ENCODE measurements at regions not wholly inside any gene's neighbourhood (a gene's known extent, or its start where the extent isn't known, plus 50 kb on each side); places are given as distances from the start of the nearest gene placed in this dataset.

DNA sequence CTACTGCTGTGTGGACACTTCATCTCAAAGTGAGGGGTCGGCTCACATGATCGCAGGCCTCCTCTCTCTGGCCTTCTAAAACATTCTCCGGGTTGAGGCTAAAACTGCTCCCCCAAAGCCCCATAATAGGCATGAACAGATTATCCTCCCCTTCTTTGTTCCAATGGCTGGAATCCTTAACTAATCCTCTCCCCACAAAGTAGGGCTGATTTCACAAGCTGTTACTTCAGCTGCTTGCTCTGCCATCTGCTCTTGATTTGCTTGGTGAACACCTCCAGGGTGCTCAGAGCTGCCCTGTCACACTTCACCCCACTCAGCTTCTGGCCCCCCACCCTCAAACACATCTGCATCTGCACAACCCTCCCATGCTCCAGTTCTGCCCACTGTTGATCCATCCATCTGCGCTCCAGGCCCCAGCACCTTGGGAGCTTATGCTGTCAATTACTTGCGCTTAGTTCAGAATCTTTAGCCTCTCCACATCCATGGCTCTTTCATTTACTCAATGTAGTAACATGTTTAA is 173.1 kb upstream of the API5 start:
- Histone ChIP-seq H4K20me1 (ENCODE audit: insufficient read depth, low read length) (no peaks in the 10 kb centered on the region), H3K4me1 (ENCODE audit: insufficient read depth, low read length) (no peaks in the 10 kb centered on the region), H3K27me3 (ENCODE audit: insufficient read depth, low read length) (no peaks in the 10 kb centered on the region), H3K36me3 (ENCODE audit: insufficient read depth, low read length) (no peaks in the 10 kb centered on the region), H3K4me2 (ENCODE audit: low read length) (no peak overlapping the region), H2AFZ (ENCODE audit: low read depth, low read length) (no peak overlapping the region), H3K27ac (ENCODE audit: low read depth, low read length) (no peak overlapping the region), H3K4me3 (ENCODE audit: insufficient read depth, low read depth, low read length) (no peak overlapping the region), H3K79me2 (ENCODE audit: insufficient read depth, low read length) (no peaks in the 10 kb centered on the region), H3K9me3 (ENCODE audit: insufficient read depth, low read depth, low read length) (peaks cover 8% of the 10 kb centered on the region), H3K9ac (ENCODE audit: low read length) (no peak overlapping the region)
- DNase-seq (ENCODE audit: low read depth) (no peak), FAIRE-seq (no peak)
- H3K36me3 Mint-ChIP-seq (ENCODE audit: low read depth, unreplicated experiment): no peaks in the 10 kb centered on the region
- no peak overlapping the region for H3K27ac Mint-ChIP-seq (ENCODE audit: unreplicated experiment)
- H3K4me3 Mint-ChIP-seq (ENCODE audit: unreplicated experiment): no peak overlapping the region
- no peak for TF ChIP-seq EZH2 (IDR thresholded peaks at IDR 0.05; ENCODE audit: insufficient read depth, low read length)
- TF ChIP-seq, protein P1, sequence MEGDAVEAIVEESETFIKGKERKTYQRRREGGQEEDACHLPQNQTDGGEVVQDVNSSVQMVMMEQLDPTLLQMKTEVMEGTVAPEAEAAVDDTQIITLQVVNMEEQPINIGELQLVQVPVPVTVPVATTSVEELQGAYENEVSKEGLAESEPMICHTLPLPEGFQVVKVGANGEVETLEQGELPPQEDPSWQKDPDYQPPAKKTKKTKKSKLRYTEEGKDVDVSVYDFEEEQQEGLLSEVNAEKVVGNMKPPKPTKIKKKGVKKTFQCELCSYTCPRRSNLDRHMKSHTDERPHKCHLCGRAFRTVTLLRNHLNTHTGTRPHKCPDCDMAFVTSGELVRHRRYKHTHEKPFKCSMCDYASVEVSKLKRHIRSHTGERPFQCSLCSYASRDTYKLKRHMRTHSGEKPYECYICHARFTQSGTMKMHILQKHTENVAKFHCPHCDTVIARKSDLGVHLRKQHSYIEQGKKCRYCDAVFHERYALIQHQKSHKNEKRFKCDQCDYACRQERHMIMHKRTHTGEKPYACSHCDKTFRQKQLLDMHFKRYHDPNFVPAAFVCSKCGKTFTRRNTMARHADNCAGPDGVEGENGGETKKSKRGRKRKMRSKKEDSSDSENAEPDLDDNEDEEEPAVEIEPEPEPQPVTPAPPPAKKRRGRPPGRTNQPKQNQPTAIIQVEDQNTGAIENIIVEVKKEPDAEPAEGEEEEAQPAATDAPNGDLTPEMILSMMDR (IDR thresholded peaks at IDR 0.05; ENCODE audit: insufficient read depth, low read depth, low read length): no peak
- H3K9me3 Mint-ChIP-seq (ENCODE audit: unreplicated experiment): peaks cover 18% of the 10 kb centered on the region
- no peaks in the 10 kb centered on the region for H3K4me1 Mint-ChIP-seq (ENCODE audit: low read depth, unreplicated experiment)
- no peaks in the 10 kb centered on the region for H3K27me3 Mint-ChIP-seq (ENCODE audit: low read depth, unreplicated experiment)

DNA sequence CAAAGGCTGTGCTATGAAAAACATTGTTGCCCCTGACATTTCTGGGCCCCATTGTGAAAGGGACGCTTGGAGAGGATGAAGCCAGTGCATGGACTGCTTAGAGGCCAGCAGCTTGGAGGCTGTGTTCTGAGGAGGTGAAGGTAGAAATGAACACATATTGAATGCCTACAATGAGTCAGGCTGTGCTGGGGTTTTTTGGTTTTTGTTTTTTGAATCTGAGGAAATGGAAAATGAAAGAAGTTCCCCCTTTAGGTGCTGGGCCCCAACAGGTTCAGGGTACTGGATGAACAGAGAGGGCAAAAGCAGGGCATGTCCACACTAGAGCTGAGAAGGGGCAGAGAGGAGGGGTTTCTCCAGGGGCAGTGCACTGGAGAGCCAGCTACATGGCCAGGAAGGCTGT is 166.1 kb upstream of the API5 start:
- Mint-ChIP-seq H3K9me3 (ENCODE audit: unreplicated experiment) (peaks cover 13% of the 10 kb centered on the region), H3K27ac (ENCODE audit: unreplicated experiment) (no peak overlapping the region), H3K36me3 (ENCODE audit: low read depth, unreplicated experiment) (no peaks in the 10 kb centered on the region), H3K4me1 (ENCODE audit: low read depth, unreplicated experiment) (no peaks in the 10 kb centered on the region), H3K4me3 (ENCODE audit: unreplicated experiment) (no peak overlapping the region), H3K27me3 (ENCODE audit: low read depth, unreplicated experiment) (no peaks in the 10 kb centered on the region)
- no peak for TF ChIP-seq EZH2 (IDR thresholded peaks at IDR 0.05; ENCODE audit: insufficient read depth, low read length)
- TF ChIP-seq, protein P1 (IDR thresholded peaks at IDR 0.05; ENCODE audit: insufficient read depth, low read depth, low read length): no peak
- no peaks in the 10 kb centered on the region for H3K36me3 ChIP-seq (ENCODE audit: insufficient read depth, low read length)
- H3K27me3 ChIP-seq (ENCODE audit: insufficient read depth, low read length): no peaks in the 10 kb centered on the region
- H3K9ac ChIP-seq (ENCODE audit: low read length): no peak overlapping the region
- no peak overlapping the region for H3K27ac ChIP-seq (ENCODE audit: low read depth, low read length)
- no peaks in the 10 kb centered on the region for H3K4me1 ChIP-seq (ENCODE audit: insufficient read depth, low read length)
- H4K20me1 ChIP-seq (ENCODE audit: insufficient read depth, low read length): no peaks in the 10 kb centered on the region
- no peak overlapping the region for H3K4me3 ChIP-seq (ENCODE audit: insufficient read depth, low read depth, low read length)
- H2AFZ ChIP-seq (ENCODE audit: low read depth, low read length): no peak overlapping the region
- no peaks in the 10 kb centered on the region for H3K79me2 ChIP-seq (ENCODE audit: insufficient read depth, low read length)
- FAIRE-seq (no peak), DNase-seq (ENCODE audit: low read depth) (no peak)
- H3K9me3 ChIP-seq (ENCODE audit: insufficient read depth, low read depth, low read length): no peaks in the 10 kb centered on the region
- no peak overlapping the region for H3K4me2 ChIP-seq (ENCODE audit: low read length)

DNA sequence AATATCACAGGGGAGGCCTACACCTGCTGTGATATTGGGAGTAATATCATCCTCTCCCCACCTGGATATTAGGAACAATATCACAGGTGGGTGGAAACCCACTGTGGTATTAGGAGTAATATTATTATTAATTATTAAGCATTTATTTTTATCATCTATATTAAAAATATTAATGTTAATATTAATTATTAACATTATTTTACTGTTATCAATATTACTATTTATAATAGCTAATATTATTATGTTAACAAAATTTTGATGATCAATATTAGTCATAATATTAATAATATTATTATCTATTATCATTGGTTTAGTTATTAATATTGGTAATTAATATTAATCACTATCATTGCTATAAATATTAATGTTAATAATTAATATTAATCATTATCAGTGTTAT is 161.1 kb upstream of the API5 start:
- Histone ChIP-seq H3K27me3 (ENCODE audit: insufficient read depth, low read length) (no peaks in the 10 kb centered on the region), H3K79me2 (ENCODE audit: insufficient read depth, low read length) (no peaks in the 10 kb centered on the region), H2AFZ (ENCODE audit: low read depth, low read length) (no peak overlapping the region), H4K20me1 (ENCODE audit: insufficient read depth, low read length) (no peaks in the 10 kb centered on the region), H3K4me2 (ENCODE audit: low read length) (no peak overlapping the region), H3K4me3 (ENCODE audit: insufficient read depth, low read depth, low read length) (no peak overlapping the region), H3K4me1 (ENCODE audit: insufficient read depth, low read length) (no peaks in the 10 kb centered on the region), H3K9me3 (ENCODE audit: insufficient read depth, low read depth, low read length) (no peaks in the 10 kb centered on the region), H3K27ac (ENCODE audit: low read depth, low read length) (no peak overlapping the region), H3K9ac (ENCODE audit: low read length) (no peak overlapping the region), H3K36me3 (ENCODE audit: insufficient read depth, low read length) (no peaks in the 10 kb centered on the region)
- Mint-ChIP-seq H3K9me3 (ENCODE audit: unreplicated experiment) (no peaks in the 10 kb centered on the region), H3K27ac (ENCODE audit: unreplicated experiment) (no peak overlapping the region), H3K27me3 (ENCODE audit: low read depth, unreplicated experiment) (no peaks in the 10 kb centered on the region), H3K4me1 (ENCODE audit: low read depth, unreplicated experiment) (no peaks in the 10 kb centered on the region), H3K4me3 (ENCODE audit: unreplicated experiment) (no peak overlapping the region), H3K36me3 (ENCODE audit: low read depth, unreplicated experiment) (no peaks in the 10 kb centered on the region)
- no peak for DNase-seq (ENCODE audit: low read depth)
- FAIRE-seq: no peak
- TF ChIP-seq EZH2 (IDR thresholded peaks at IDR 0.05; ENCODE audit: insufficient read depth, low read length): no peak
